K562 (cell line): ENCODE measurements at regions not wholly inside any gene's neighbourhood (a gene's known extent, or its start where the extent isn't known, plus 50 kb on each side); places are given as distances from the start of the nearest gene placed in this dataset.

Source experiments
- ATAC-seq: fragments of 200-7000 bp; cut with Tn5 transposase; 3 replicates; pipeline ENCODE4 v1.9.1; 2020; ENCODE audit warnings: moderate library complexity
- BruUV-seq: library from RNA; stranded (reverse); fragments of 400-500 nt; replicated peaks from 2 replicates; lab custom pipeline; 2021; lab: Mats Ljungman, UMichigan
- CTCF ChIA-PET: fragments of 300-600 bp; formaldehyde crosslinking; extraction: SDS; loops from one replicate; lab custom pipeline; 2021; ENCODE audit warnings: low intra/inter-chr PET ratio; lab: Yijun Ruan, JAX
- POLR2A ChIA-PET: fragments of 300-600, 350-650 bp; sonication (Branson Sonifier 250); formaldehyde crosslinking; extraction: SDS; loops from one replicate; lab custom pipeline; 2021; ENCODE audit warnings: antibody characterized with exemption, inconsistent platforms; lab: Yijun Ruan, JAX
- DNase-seq, 4 experiments: peaks; one replicate each; pipeline versions ENCODE4 v3.0.0 to v3.0.0-alpha.2; 2011 to 2018; ENCODE audit warnings: low spot score in 3 of 4, mixed read lengths in 3 of 4; ENCODE audit errors: extremely low read depth in 1 of 4
- FAIRE-seq: peaks from 2 replicates; lab custom pipeline; 2011; peaks lifted over from hg19 to GRCh38; lab: Jason Lieb, UNC
- H2AFZ ChIP-seq: 2 replicates; pipeline ENCODE4 v1.6.0; 2011; ENCODE audit warnings: low read depth, low read length, control low read depth, inconsistent platforms
- H3K27ac ChIP-seq: fragments of 200-600 bp; 3 replicates; pipeline ENCODE4 v1.8.0; 2011; ENCODE audit warnings: low read depth, mild to moderate bottlenecking, control low read depth, inconsistent platforms, low read length, moderate library complexity, mixed read lengths; ENCODE audit errors: extremely low read depth
- H3K27me3 ChIP-seq, 2 experiments: fragments of 300-600 bp in 1 of 2; 2 replicates in 1 of 2; 3 replicates in 1 of 2; pipeline versions ENCODE4 v1.6.0 to v1.8.0; 2011; ENCODE audit warnings: inconsistent platforms in 2 of 2, low read length in 2 of 2, mild to moderate bottlenecking in 1 of 2, mixed read lengths in 1 of 2, moderate library complexity in 1 of 2; ENCODE audit not compliant: control insufficient read depth in 2 of 2, insufficient read depth in 2 of 2
- H3K36me3 ChIP-seq: fragments of 300-600 bp; 3 replicates; pipeline ENCODE4 v1.8.0; 2011; ENCODE audit warnings: mild to moderate bottlenecking, low read length, inconsistent platforms; ENCODE audit not compliant: control insufficient read depth, insufficient read depth
- H3K4me1 ChIP-seq, 2 experiments: fragments of 200-600 bp in 1 of 2; replicated peaks in 1 of 2; 2 replicates in 1 of 2; 3 replicates in 1 of 2; pipeline versions ENCODE4 v1.5.1 to v1.8.0; 2011; ENCODE audit warnings: inconsistent platforms in 2 of 2, low read length in 2 of 2, mild to moderate bottlenecking in 1 of 2, mixed read lengths in 1 of 2, moderate library complexity in 1 of 2; ENCODE audit not compliant: control insufficient read depth in 2 of 2, insufficient read depth in 2 of 2
- H3K4me2 ChIP-seq: 2 replicates; pipeline ENCODE4 v1.6.1; 2011; ENCODE audit warnings: low read length, control low read depth, inconsistent platforms, mixed read lengths; ENCODE audit not compliant: insufficient read depth
- H3K4me3 ChIP-seq: fragments of 200-600 bp; sonication (generic), shearing (Covaris generic); 2 replicates; pipeline ENCODE4 v1.5.1; 2016; ENCODE audit warnings: control low read depth, inconsistent platforms
- H3K79me2 ChIP-seq: fragments of 200-600 bp; 3 replicates; pipeline ENCODE4 v1.8.0; 2011; ENCODE audit warnings: low read length, inconsistent platforms; ENCODE audit not compliant: control insufficient read depth, insufficient read depth
- H3K9ac ChIP-seq, 2 experiments: 2 replicates each; pipeline versions ENCODE4 v1.6.0 to v1.6.1; 2011; ENCODE audit warnings: low read depth in 2 of 2, low read length in 2 of 2, control low read depth in 1 of 2, inconsistent platforms in 1 of 2, mild to moderate bottlenecking in 1 of 2, mixed read lengths in 1 of 2; ENCODE audit not compliant: insufficient read depth in 1 of 2
- H3K9me1 ChIP-seq: one replicate; pipeline ENCODE4 v1.6.0; 2011; ENCODE audit warnings: inconsistent platforms, mild to moderate bottlenecking, low read length, moderate library complexity; ENCODE audit not compliant: control insufficient read depth, insufficient read depth
- H3K9me3 ChIP-seq: replicated peaks from 2 replicates; pipeline ENCODE4 v1.5.1; 2011; ENCODE audit warnings: low read depth, low read length, inconsistent platforms; ENCODE audit not compliant: control insufficient read depth, insufficient read depth
- H4K20me1 ChIP-seq: replicated peaks from 2 replicates; pipeline ENCODE4 v1.6.1; 2011; ENCODE audit warnings: low read length, inconsistent platforms, mixed read lengths; ENCODE audit not compliant: control insufficient read depth, insufficient read depth
- DMBX1 ChIP-seq: fragments of 250-450 bp; sonication (Bioruptor Pico); IDR thresholded peaks from 2 replicates; pipeline ENCODE4 v1.8.0; 2022; ENCODE audit warnings: inconsistent platforms, mild to moderate bottlenecking, moderate library complexity, borderline replicate concordance
- EP400 ChIP-seq: fragments of 450-650 bp; IDR thresholded peaks from 2 replicates; pipeline ENCODE4 v1.6.1; 2017; ENCODE audit warnings: antibody characterized with exemption, mild to moderate bottlenecking, moderate library complexity
- ESRRB ChIP-seq: fragments of 250-450 bp; sonication (Bioruptor Pico); IDR thresholded peaks from 2 replicates; pipeline ENCODE4 v1.5.0; 2020; ENCODE audit warnings: mild to moderate bottlenecking, moderate library complexity, borderline replicate concordance
- HLTF ChIP-seq: fragments of 450-650 bp; IDR thresholded peaks from 2 replicates; pipeline ENCODE4 v1.6.1; 2016
- HMG20A ChIP-seq: fragments of 450-650 bp; formaldehyde crosslinking; conservative IDR thresholded peaks from 2 replicates; pipeline ENCODE4 v1.4.0; 2020; ENCODE audit warnings: mild to moderate bottlenecking, mixed read lengths
- NR2F6 ChIP-seq: fragments of 450-650 bp; formaldehyde crosslinking; IDR thresholded peaks from 2 replicates; pipeline ENCODE4 v1.4.0; 2020; ENCODE audit warnings: mild to moderate bottlenecking
- POLR2H ChIP-seq: IDR thresholded peaks from 2 replicates; pipeline ENCODE4 v1.6.1; 2016; ENCODE audit warnings: missing genetic modification characterization, low read depth, mild to moderate bottlenecking, control low read depth, missing compliant biosample characterization, moderate library complexity
- PPARD ChIP-seq: fragments of 250-450 bp; sonication (Bioruptor Pico); IDR thresholded peaks from 2 replicates; pipeline ENCODE4 v1.8.0; 2022; ENCODE audit warnings: inconsistent platforms, mild to moderate bottlenecking, moderate library complexity
- RBFOX2 ChIP-seq: fragments of 200-400 bp; formaldehyde crosslinking; IDR thresholded peaks from 2 replicates; pipeline ENCODE4 v1.6.1; 2017; ENCODE audit warnings: low read depth, mild to moderate bottlenecking, low read length, moderate library complexity
- ZBED1 ChIP-seq: IDR thresholded peaks from 2 replicates; pipeline ENCODE4 v1.6.1; 2014
- ZNF77 ChIP-seq: fragments of 250-450 bp; sonication (Bioruptor Pico); IDR thresholded peaks from 2 replicates; pipeline ENCODE4 v1.5.0; 2020
- in situ Hi-C: fragments of 300-500 bp; cut with MboI; formaldehyde crosslinking; loops from 4 replicates; pipeline ENCODE4 v1.15.0; 2018; ENCODE audit warnings: inconsistent platforms, mixed read lengths
- intact Hi-C: fragments of 100-400 bp; cut with micrococcal nuclease; formaldehyde crosslinking; loops from 2 replicates; pipeline ENCODE4 v1.14.2; 2022
- TF ChIP-seq, protein P1 (sequence below): fragments of 450-650 bp; IDR thresholded peaks from 2 replicates; pipeline ENCODE4 v1.6.1; 2017; ENCODE audit warnings: mild to moderate bottlenecking, moderate library complexity
- TF ChIP-seq, protein P2 (sequence below): sonication (generic); formaldehyde crosslinking; IDR thresholded peaks from 2 replicates; pipeline ENCODE4 v1.8.0; 2022; ENCODE audit warnings: mild to moderate bottlenecking, missing genetic modification reagents
- TF ChIP-seq, protein P3 (sequence below), 2 experiments: fragments of 450-650 bp; IDR thresholded peaks; 2 replicates each; pipeline ENCODE4 v1.6.1; 2018; ENCODE audit warnings: mild to moderate bottlenecking in 2 of 2, low read depth in 1 of 2; ENCODE audit not compliant: partially characterized antibody in 2 of 2
- TF ChIP-seq, protein P4 (sequence below): fragments of 250-450 bp; sonication (Bioruptor Pico); IDR thresholded peaks from 2 replicates; pipeline ENCODE4 v1.8.0; 2022; ENCODE audit warnings: moderate library complexity, mild to moderate bottlenecking, inconsistent platforms

DNA sequence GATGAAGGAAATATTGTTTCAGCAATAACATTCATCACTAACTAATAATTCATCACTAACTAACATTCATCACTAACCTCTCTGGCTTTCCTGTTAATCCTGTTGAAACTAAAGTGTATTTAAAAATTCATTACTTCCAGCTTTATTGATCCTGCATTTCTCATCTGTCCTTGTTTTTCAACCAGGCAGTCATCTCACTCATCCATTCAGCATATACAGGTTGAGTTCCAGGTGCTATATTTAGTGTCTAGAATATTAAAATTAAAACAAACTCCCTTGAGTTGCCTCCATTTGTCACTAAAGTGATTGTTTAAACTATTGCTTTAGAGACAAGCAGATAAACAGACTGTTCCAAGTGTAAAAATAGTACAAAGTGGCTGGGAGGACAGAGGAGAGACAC, 58.1 kb downstream of the ATXN7L3B start:
- no peaks in the 10 kb centered on the region for H4K20me1 ChIP-seq
- H3K4me2 ChIP-seq: no peak overlapping the region
- no peak overlapping the region for H3K4me3 ChIP-seq
- ATAC-seq: no peak
- no peak overlapping the region for H3K9ac ChIP-seq
- no peaks in the 10 kb centered on the region for H3K27me3 ChIP-seq
- BruUV-seq: no TSS peak
- no peaks in the 10 kb centered on the region for H3K36me3 ChIP-seq
- no peak for TF ChIP-seq ZBED1
- TF ChIP-seq ZNF77 (CRISPR knock-in tag): no peak
- no peak for TF ChIP-seq NR2F6 (CRISPR knock-in tag)
- no peak for TF ChIP-seq HMG20A (CRISPR knock-in tag)
- no peak for TF ChIP-seq RBFOX2
- TF ChIP-seq PPARD: no peak
- TF ChIP-seq DMBX1: no peak
- TF ChIP-seq, protein P1, sequence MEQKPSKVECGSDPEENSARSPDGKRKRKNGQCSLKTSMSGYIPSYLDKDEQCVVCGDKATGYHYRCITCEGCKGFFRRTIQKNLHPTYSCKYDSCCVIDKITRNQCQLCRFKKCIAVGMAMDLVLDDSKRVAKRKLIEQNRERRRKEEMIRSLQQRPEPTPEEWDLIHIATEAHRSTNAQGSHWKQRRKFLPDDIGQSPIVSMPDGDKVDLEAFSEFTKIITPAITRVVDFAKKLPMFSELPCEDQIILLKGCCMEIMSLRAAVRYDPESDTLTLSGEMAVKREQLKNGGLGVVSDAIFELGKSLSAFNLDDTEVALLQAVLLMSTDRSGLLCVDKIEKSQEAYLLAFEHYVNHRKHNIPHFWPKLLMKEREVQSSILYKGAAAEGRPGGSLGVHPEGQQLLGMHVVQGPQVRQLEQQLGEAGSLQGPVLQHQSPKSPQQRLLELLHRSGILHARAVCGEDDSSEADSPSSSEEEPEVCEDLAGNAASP: no peak
- TF ChIP-seq EP400: no peak
- TF ChIP-seq POLR2H (tag): no peak
- no peak for TF ChIP-seq HLTF
- TF ChIP-seq, protein P2, sequence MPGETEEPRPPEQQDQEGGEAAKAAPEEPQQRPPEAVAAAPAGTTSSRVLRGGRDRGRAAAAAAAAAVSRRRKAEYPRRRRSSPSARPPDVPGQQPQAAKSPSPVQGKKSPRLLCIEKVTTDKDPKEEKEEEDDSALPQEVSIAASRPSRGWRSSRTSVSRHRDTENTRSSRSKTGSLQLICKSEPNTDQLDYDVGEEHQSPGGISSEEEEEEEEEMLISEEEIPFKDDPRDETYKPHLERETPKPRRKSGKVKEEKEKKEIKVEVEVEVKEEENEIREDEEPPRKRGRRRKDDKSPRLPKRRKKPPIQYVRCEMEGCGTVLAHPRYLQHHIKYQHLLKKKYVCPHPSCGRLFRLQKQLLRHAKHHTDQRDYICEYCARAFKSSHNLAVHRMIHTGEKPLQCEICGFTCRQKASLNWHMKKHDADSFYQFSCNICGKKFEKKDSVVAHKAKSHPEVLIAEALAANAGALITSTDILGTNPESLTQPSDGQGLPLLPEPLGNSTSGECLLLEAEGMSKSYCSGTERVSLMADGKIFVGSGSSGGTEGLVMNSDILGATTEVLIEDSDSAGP (CRISPR knock-in tag): no peak
- TF ChIP-seq, protein P3, sequence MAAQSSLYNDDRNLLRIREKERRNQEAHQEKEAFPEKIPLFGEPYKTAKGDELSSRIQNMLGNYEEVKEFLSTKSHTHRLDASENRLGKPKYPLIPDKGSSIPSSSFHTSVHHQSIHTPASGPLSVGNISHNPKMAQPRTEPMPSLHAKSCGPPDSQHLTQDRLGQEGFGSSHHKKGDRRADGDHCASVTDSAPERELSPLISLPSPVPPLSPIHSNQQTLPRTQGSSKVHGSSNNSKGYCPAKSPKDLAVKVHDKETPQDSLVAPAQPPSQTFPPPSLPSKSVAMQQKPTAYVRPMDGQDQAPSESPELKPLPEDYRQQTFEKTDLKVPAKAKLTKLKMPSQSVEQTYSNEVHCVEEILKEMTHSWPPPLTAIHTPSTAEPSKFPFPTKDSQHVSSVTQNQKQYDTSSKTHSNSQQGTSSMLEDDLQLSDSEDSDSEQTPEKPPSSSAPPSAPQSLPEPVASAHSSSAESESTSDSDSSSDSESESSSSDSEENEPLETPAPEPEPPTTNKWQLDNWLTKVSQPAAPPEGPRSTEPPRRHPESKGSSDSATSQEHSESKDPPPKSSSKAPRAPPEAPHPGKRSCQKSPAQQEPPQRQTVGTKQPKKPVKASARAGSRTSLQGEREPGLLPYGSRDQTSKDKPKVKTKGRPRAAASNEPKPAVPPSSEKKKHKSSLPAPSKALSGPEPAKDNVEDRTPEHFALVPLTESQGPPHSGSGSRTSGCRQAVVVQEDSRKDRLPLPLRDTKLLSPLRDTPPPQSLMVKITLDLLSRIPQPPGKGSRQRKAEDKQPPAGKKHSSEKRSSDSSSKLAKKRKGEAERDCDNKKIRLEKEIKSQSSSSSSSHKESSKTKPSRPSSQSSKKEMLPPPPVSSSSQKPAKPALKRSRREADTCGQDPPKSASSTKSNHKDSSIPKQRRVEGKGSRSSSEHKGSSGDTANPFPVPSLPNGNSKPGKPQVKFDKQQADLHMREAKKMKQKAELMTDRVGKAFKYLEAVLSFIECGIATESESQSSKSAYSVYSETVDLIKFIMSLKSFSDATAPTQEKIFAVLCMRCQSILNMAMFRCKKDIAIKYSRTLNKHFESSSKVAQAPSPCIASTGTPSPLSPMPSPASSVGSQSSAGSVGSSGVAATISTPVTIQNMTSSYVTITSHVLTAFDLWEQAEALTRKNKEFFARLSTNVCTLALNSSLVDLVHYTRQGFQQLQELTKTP (IDR thresholded peaks at IDR 0.05; ENCODE audit: low read depth in 1 of 2, partially characterized antibody in 2 of 2): no peak
- no peak for TF ChIP-seq ESRRB (CRISPR knock-in tag)
- TF ChIP-seq, protein P4, sequence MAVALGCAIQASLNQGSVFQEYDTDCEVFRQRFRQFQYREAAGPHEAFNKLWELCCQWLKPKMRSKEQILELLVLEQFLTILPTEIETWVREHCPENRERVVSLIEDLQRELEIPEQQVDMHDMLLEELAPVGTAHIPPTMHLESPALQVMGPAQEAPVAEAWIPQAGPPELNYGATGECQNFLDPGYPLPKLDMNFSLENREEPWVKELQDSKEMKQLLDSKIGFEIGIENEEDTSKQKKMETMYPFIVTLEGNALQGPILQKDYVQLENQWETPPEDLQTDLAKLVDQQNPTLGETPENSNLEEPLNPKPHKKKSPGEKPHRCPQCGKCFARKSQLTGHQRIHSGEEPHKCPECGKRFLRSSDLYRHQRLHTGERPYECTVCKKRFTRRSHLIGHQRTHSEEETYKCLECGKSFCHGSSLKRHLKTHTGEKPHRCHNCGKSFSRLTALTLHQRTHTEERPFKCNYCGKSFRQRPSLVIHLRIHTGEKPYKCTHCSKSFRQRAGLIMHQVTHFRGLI (CRISPR knock-in tag): no peak
- no peaks in the 10 kb centered on the region for H3K9me3 ChIP-seq
- no peaks in the 10 kb centered on the region for H3K9me1 ChIP-seq
- H3K4me1 ChIP-seq: no peaks in the 10 kb centered on the region
- H3K27ac ChIP-seq: no peak overlapping the region
- ChIA-PET POLR2A (no interaction called here), CTCF (no interaction called here)
- FAIRE-seq: no peak
- DNase-seq: no peak
- in situ Hi-C loops (no loop called here), intact Hi-C loops (no loop called here)
- H2AFZ ChIP-seq: no peak overlapping the region
- H3K79me2 ChIP-seq: no peaks in the 10 kb centered on the region
